ENCODE measurements at regions not wholly inside any gene's neighbourhood (a gene's known extent, or its start where the extent isn't known, plus 50 kb on each side); places are given as distances from the start of the nearest gene placed in this dataset.

DNA sequence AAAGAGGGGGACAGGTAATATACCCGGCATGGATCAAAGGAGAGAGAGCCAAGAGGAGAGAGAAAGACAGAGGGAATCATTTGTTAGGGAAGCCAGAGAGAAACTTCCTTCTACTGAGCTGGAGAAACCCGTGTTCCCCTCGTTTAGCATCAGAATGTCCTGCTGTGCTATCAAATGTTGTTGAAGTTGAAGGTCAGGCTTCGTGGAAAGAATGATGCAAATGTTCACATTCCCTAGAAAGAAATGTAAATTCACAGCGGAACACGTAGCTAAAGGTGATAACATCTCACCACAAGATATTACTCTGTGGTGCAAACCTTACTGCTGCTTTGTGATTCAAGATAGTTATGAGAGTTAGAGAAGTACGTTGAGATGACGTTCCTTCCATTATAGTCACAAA lies 258.1 kb downstream of the LNPK start:
- Mint-ChIP-seq H3K27me3 (ENCODE audit: low read depth) (no peaks in the 10 kb centered on the region), H3K36me3 (ENCODE audit: low read depth) (no peaks in the 10 kb centered on the region), H3K4me3 (no peak overlapping the region), H3K9me3 (ENCODE audit: insufficient read depth) (no peaks in the 10 kb centered on the region), H3K27ac (no peak overlapping the region), H3K4me1 (ENCODE audit: low read depth) (no peaks in the 10 kb centered on the region)
- DNase-seq (no peak), ATAC-seq (no peak)
- ChIA-PET CTCF (no interaction called here), POLR2A (no interaction called here)

DNA sequence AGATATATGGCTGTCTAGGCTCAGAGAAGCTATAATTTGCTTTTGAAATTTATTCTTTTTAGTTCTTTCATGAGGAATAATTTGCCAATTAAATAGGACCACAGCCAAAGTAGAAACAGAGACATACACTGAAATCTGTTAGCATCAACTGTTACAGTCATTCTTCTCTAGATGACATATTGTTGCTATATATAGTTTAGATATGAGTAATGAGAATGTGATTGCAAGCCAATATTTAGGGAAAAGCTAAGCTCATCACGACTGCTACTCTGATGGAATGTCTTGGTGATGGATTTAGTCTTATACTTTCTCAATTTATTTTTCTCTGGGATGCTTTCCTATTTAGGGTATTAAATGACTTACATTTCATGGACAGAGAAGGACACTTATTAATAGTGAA lies 259.1 kb downstream of the LNPK start:
- Mint-ChIP-seq H3K4me1 (ENCODE audit: low read depth) (no peaks in the 10 kb centered on the region), H3K27ac (no peak overlapping the region), H3K36me3 (ENCODE audit: low read depth) (no peaks in the 10 kb centered on the region), H3K9me3 (ENCODE audit: insufficient read depth) (no peaks in the 10 kb centered on the region), H3K27me3 (ENCODE audit: low read depth) (no peaks in the 10 kb centered on the region), H3K4me3 (no peak overlapping the region)
- ATAC-seq (no peak), DNase-seq (no peak)
- POLR2A ChIA-PET = no interaction called here
- CTCF ChIA-PET = no interaction called here

DNA sequence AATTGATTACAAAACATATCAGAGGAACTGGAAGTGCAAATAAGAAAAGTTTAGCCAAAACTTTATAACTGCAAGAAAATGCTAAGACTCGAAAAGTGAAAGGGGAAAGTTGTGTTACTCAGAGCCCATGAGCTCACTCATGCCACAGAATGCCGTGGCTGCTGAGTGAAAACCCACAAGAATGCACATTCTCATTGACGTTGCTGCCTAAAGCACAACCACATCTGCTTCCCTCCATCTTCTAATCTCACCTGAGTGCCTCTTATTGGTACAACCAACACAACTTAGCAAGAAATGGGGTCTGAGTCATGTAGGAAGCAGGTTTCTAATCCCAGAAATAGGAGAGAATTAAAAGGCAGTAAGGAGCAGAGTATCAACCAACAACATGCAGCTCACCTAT lies 259.7 kb downstream of the LNPK start:
- H3K27ac Mint-ChIP-seq = no peak overlapping the region
- no peaks in the 10 kb centered on the region for H3K27me3 Mint-ChIP-seq (ENCODE audit: low read depth)
- H3K36me3 Mint-ChIP-seq (ENCODE audit: low read depth) = no peaks in the 10 kb centered on the region
- no peak overlapping the region for H3K4me3 Mint-ChIP-seq
- CTCF ChIA-PET = no interaction called here
- POLR2A ChIA-PET = no interaction called here
- DNase-seq (no peak), ATAC-seq (no peak)
- no peaks in the 10 kb centered on the region for H3K9me3 Mint-ChIP-seq (ENCODE audit: insufficient read depth)
- no peaks in the 10 kb centered on the region for H3K4me1 Mint-ChIP-seq (ENCODE audit: low read depth)

DNA sequence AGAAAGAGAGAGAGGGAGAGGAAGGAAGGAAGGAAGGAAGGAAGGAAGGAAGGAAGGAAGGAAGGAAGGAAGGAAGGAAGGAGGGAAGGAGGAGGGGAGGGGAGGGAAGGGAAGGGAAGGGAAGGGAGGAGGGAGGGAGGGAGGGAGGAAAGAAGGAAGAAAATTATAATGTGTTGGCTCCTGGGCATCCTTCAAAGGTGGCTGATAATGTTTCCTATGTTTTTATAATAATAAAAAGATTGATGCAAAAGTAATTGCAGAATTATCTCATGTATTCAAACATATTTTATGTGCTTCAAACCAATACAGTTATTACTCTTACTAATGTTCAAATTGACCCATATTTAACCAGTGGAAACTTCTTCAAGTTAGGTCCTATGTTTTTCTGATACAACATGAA lies 260.9 kb downstream of the LNPK start:
- no peak for ATAC-seq
- no peaks in the 10 kb centered on the region for H3K9me3 Mint-ChIP-seq (ENCODE audit: insufficient read depth)

DNA sequence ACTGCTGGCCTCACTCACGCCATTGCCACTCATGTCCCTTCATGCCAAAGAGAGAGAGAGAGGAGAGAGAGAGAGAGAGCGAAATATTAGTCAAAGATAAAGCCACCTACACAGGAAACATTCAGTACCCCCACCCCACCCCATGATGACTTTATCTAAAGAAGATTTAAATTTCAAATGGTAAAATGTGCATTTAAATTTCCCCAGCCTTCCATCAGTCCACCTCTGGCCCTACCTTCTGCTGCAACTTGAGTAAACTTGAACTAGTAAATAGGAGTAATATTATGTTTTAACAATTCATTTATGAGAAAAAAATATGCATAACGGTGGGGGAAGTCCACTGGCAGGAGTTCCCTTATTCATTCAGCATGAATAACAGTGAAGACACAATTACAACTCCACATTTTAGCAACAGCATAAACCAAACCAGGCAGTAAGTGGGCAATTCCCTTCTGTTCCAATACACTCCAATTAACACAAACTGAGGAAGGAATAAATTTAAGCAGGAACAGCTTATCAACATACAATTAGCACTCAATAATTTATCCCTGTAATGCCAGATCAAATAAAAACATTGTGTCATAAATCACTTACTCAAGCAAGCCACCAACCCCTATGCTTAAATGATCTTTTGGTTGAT lies 264.2 kb downstream of the LNPK start:
- ChIA-PET CTCF (no interaction called here), POLR2A (no interaction called here)

More for the DNA sequence above, 260.9 kb downstream of the LNPK start:
- ChIA-PET CTCF (no interaction called here), POLR2A (no interaction called here)
- Mint-ChIP-seq H3K4me3 (no peak overlapping the region), H3K27ac (no peak overlapping the region), H3K4me1 (ENCODE audit: low read depth) (no peaks in the 10 kb centered on the region), H3K36me3 (ENCODE audit: low read depth) (no peaks in the 10 kb centered on the region), H3K27me3 (ENCODE audit: low read depth) (no peaks in the 10 kb centered on the region)
- no peak for DNase-seq

DNA sequence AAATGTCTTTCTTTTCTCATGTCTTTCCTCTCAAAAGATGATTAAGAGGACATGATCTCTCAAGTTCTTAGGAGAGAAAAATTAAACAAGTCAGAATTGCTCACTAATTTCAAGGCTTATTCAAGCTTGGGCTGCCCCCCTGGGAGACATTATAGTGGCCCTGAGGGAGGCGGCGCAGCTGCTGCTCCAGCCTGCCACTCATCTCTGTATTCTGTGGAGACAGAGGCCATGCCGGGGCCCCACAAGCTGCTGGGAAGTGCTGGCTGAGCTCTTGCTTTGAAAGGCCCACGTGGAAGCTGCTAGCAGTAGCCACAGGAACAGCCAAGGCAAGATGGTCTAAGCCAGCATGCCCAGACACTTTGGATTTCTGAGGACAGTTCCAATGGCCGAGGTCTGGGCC lies 267.4 kb downstream of the LNPK start:
- ChIA-PET CTCF (no interaction called here), POLR2A (no interaction called here)
- ATAC-seq = no peak
- Mint-ChIP-seq H3K4me1 (ENCODE audit: low read depth) (no peaks in the 10 kb centered on the region), H3K27ac (no peak overlapping the region), H3K9me3 (ENCODE audit: insufficient read depth) (no peaks in the 10 kb centered on the region), H3K4me3 (no peak overlapping the region), H3K27me3 (ENCODE audit: low read depth) (no peaks in the 10 kb centered on the region), H3K36me3 (ENCODE audit: low read depth) (no peaks in the 10 kb centered on the region)
- DNase-seq = no peak

More for the DNA sequence above, 264.2 kb downstream of the LNPK start:
- Mint-ChIP-seq H3K27ac (no peak overlapping the region), H3K9me3 (ENCODE audit: insufficient read depth) (no peaks in the 10 kb centered on the region), H3K36me3 (ENCODE audit: low read depth) (no peaks in the 10 kb centered on the region), H3K4me1 (ENCODE audit: low read depth) (no peaks in the 10 kb centered on the region), H3K27me3 (ENCODE audit: low read depth) (no peaks in the 10 kb centered on the region), H3K4me3 (no peak overlapping the region)
- no peak for DNase-seq
- no peak for ATAC-seq

DNA sequence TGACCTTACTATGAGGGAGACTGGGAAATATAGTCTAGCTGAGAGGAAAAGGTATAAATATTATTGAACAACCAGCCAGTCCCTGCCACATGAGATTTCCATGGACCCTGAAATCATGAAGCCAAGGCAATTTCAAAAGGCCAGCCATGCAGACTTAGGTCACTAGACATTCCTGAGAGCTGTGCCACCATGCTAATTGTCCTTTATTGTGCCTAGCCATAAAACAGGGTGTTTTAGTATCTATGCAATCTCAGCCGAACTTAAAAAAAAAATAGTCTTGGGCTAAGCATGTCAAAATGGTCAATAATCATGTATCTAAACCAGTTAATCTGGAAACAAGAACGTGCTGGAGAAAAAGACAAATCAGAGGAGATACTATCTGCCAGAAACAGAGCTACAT lies 269.5 kb downstream of the LNPK start:
- no peaks in the 10 kb centered on the region for H3K9me3 Mint-ChIP-seq (ENCODE audit: insufficient read depth)
- no peak overlapping the region for H3K27ac Mint-ChIP-seq
- no peaks in the 10 kb centered on the region for H3K36me3 Mint-ChIP-seq (ENCODE audit: low read depth)
- H3K27me3 Mint-ChIP-seq (ENCODE audit: low read depth) = no peaks in the 10 kb centered on the region
- ATAC-seq (no peak), DNase-seq (no peak)
- H3K4me1 Mint-ChIP-seq (ENCODE audit: low read depth) = no peaks in the 10 kb centered on the region
- no peak overlapping the region for H3K4me3 Mint-ChIP-seq
- ChIA-PET POLR2A (no interaction called here), CTCF (no interaction called here)

DNA sequence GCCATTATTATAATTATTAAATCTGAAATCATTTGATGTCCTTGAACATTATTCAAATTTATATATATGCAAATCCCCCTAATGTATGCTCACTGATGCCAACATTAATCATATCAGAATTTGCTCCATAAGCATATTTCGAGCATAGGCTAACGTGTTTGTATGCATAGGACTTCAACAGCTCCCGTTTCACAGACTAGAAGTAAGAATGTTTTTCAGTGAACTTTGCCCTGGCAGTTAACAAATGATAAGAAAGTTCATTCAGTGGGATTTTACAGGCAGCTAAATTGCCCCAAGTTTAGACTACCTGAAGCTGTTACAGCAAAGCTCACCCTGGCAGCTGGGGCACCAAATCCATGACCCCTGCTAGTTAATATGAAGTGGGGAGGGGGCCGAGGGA lies 272.0 kb downstream of the LNPK start:
- H3K27me3 Mint-ChIP-seq (ENCODE audit: low read depth) = no peaks in the 10 kb centered on the region
- DNase-seq = no peak
- H3K9me3 Mint-ChIP-seq (ENCODE audit: insufficient read depth) = no peaks in the 10 kb centered on the region
- ChIA-PET CTCF (interaction anchor here (0.9 kb wide), 1 partner anchor 40 kb away, joined by 3 read pairs; no protein-coding TSS in a partner anchor), POLR2A (no interaction called here)
- ATAC-seq = no peak
- no peak overlapping the region for H3K27ac Mint-ChIP-seq
- no peaks in the 10 kb centered on the region for H3K36me3 Mint-ChIP-seq (ENCODE audit: low read depth)
- H3K4me1 Mint-ChIP-seq (ENCODE audit: low read depth) = no peaks in the 10 kb centered on the region
- no peak overlapping the region for H3K4me3 Mint-ChIP-seq

DNA sequence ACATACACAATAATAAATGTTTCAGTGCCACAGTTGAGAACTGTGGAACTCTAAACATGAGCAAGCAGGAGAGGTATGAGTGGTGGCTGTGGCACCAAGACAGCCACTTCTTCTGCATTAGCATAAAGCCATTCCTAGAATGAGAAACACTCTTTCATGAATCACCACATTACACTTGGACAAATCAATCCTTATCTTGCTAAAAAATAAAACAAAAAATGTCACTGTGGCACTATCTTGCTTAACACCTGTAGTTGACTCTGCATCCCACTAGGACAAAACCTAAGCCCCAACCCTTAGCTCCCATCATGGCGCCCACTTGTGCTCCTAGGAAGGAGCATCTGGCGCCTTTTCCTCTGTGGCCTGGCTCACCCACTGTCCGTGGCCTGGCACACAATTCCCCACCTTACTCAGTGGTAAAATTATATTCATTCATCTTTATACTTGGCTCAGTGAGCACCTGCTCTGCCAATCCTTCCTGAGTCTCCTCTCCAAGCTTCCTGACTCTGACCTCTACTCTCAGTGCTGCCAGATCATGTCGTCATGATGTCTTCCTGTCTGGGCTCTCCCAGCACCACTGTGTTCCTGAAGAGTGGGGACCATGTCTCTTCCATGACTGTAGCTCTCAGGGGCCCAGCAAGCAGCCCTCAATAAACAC lies 272.9 kb downstream of the LNPK start:
- POLR2A ChIA-PET = no interaction called here
- Mint-ChIP-seq H3K36me3 (ENCODE audit: low read depth) (no peaks in the 10 kb centered on the region), H3K27ac (no peak overlapping the region), H3K27me3 (ENCODE audit: low read depth) (no peaks in the 10 kb centered on the region), H3K9me3 (ENCODE audit: insufficient read depth) (no peaks in the 10 kb centered on the region), H3K4me1 (ENCODE audit: low read depth) (no peaks in the 10 kb centered on the region), H3K4me3 (no peak overlapping the region)
- ATAC-seq (no peak), DNase-seq (no peak)
- CTCF ChIA-PET = no interaction called here

DNA sequence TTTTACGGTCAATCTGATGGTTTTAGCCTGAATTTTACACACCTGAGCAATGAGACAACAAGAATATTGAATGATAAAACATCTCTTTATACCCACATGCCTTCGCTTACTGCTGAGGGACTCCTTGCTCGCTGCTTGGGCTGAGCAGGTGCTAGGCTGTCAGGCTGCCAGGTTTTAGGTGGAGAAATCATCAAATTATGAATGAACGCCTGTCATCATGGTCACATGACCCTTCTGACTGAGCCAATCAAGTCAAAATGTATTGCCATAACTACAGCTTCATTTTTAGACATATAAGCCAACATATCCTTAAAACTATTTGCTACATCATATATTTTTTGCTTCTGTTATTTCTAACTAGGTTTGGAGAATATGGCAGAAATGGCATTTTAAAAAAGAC lies 274.0 kb downstream of the LNPK start:
- ATAC-seq = no peak
- POLR2A ChIA-PET = no interaction called here
- CTCF ChIA-PET = no interaction called here
- Mint-ChIP-seq H3K27ac (no peak overlapping the region), H3K9me3 (ENCODE audit: insufficient read depth) (no peaks in the 10 kb centered on the region), H3K27me3 (ENCODE audit: low read depth) (no peaks in the 10 kb centered on the region), H3K4me3 (no peak overlapping the region), H3K36me3 (ENCODE audit: low read depth) (no peaks in the 10 kb centered on the region), H3K4me1 (ENCODE audit: low read depth) (no peaks in the 10 kb centered on the region)
- no peak for DNase-seq

DNA sequence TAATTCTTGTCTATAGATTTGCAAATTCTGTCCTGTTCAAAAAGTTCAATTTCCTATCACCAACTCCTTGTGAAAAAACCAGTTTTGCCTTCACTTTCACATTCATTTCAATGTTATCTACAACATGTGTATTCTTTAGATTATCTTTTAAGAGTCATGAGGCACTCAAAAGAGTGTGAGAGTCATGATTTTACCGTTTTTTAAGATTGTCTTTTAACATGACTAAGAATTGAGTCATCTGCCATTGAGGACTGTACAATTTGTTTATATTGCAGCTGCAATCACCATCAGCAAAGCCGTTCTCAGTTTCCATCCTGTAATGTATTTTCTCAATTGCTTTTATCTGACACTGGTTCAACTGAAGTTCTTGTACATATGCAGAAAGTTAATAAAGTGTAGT lies 275.8 kb downstream of the LNPK start:
- POLR2A ChIA-PET = no interaction called here

DNA sequence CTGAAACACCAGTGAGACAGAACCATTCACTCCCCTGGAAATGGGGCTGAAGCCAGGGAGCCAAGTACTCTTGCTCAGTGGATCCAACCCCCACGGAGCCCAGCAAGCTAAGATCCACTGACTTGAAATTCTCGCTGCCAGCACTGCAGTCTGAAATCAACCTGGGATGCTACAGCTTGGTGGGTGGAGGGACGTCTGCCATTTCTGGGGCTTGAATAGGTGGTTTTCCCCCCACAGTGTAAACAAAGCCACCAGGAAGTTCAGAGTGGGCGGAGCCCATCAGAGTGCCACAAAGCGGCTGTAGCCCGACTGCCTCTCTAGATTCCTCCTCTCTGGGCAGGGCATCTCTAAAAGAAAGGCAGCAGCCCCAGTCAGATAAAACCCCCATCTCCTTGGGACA lies 292.8 kb downstream of the LNPK start:
- CTCF ChIA-PET = interaction anchor here (1.0 kb wide), 1 partner anchor 19 kb away, joined by 3 read pairs; no protein-coding TSS in a partner anchor
- Mint-ChIP-seq H3K4me1 (ENCODE audit: low read depth) (no peaks in the 10 kb centered on the region), H3K27me3 (ENCODE audit: low read depth) (no peaks in the 10 kb centered on the region), H3K36me3 (ENCODE audit: low read depth) (no peaks in the 10 kb centered on the region), H3K9me3 (ENCODE audit: insufficient read depth) (no peaks in the 10 kb centered on the region), H3K4me3 (no peak overlapping the region), H3K27ac (no peak overlapping the region)
- POLR2A ChIA-PET = no interaction called here
- DNase-seq = no peak
- no peak for ATAC-seq

More for the DNA sequence above, 275.8 kb downstream of the LNPK start:
- H3K27ac Mint-ChIP-seq = no peak overlapping the region
- no peaks in the 10 kb centered on the region for H3K27me3 Mint-ChIP-seq (ENCODE audit: low read depth)
- no peaks in the 10 kb centered on the region for H3K4me1 Mint-ChIP-seq (ENCODE audit: low read depth)
- no peaks in the 10 kb centered on the region for H3K36me3 Mint-ChIP-seq (ENCODE audit: low read depth)
- DNase-seq = no peak
- CTCF ChIA-PET = no interaction called here
- H3K9me3 Mint-ChIP-seq (ENCODE audit: insufficient read depth) = no peaks in the 10 kb centered on the region
- no peak overlapping the region for H3K4me3 Mint-ChIP-seq
- no peak for ATAC-seq

DNA sequence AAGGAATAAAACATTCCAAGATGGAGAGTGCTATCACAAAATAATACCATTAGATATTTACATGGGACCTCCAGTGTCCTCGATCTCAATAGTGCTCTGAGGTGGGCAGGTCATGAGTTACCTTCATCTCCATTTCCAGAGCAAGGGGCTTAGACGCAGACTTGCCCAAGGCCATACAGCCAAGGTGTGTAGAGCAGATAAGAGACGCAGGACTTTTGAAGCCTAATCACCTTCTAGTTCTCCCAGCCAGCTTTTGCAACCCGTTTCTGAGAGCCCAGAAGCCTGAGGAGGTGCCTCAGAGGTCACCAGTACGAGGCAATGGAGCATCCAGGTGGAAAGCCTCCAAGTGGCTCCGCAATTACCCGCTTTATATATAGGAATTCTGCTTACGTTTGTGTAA lies 294.7 kb downstream of the LNPK start:
- H3K36me3 Mint-ChIP-seq (ENCODE audit: low read depth) = no peaks in the 10 kb centered on the region
- no peak overlapping the region for H3K27ac Mint-ChIP-seq
- ChIA-PET CTCF (no interaction called here), POLR2A (no interaction called here)
- no peak for ATAC-seq
- DNase-seq = no peak
- H3K4me3 Mint-ChIP-seq = no peak overlapping the region
- no peaks in the 10 kb centered on the region for H3K9me3 Mint-ChIP-seq (ENCODE audit: insufficient read depth)
- no peaks in the 10 kb centered on the region for H3K4me1 Mint-ChIP-seq (ENCODE audit: low read depth)
- H3K27me3 Mint-ChIP-seq (ENCODE audit: low read depth) = no peaks in the 10 kb centered on the region

Measured in activated CD8-positive, alpha-beta T cell treated with anti-CD3 and anti-CD28 coated beads, Interleukin-2, amount 10 ng/mL, durations not matched to agents 7 days and 5 days (primary cell).